Lower lobe of right lung (tissue), 2 donors: ENCODE measurements at regions not wholly inside any gene's neighbourhood (a gene's known extent, or its start where the extent isn't known, plus 50 kb on each side); places are given as distances from the start of the nearest gene placed in this dataset.

ENCODE experiments used
- ATAC-seq, 2 donors: fragments of 200-7000 bp; cut with Tn5 transposase; one replicate each; pipeline ENCODE4 v1.9.1; 2020 to 2022; ENCODE audit warnings: mild to moderate bottlenecking in 2 of 2, moderate library complexity in 2 of 2
- DNase-seq: peaks from one replicate; pipeline ENCODE4 v3.0.0-alpha.2; 2020
- H3K27ac ChIP-seq: fragments of 200-600 bp; one replicate; pipeline ENCODE4 v1.8.0; 2022
- H3K27me3 ChIP-seq: fragments of 200-600 bp; one replicate; pipeline ENCODE4 v1.8.0; 2022; ENCODE audit warnings: low read depth
- H3K36me3 ChIP-seq: fragments of 200-600 bp; one replicate; pipeline ENCODE4 v1.8.0; 2022; ENCODE audit warnings: mild to moderate bottlenecking
- H3K4me1 ChIP-seq: fragments of 200-600 bp; one replicate; pipeline ENCODE4 v1.8.0; 2022
- H3K4me3 ChIP-seq: fragments of 200-600 bp; one replicate; pipeline ENCODE4 v1.8.0; 2022; ENCODE audit warnings: mild to moderate bottlenecking
- H3K9me3 ChIP-seq: fragments of 200-600 bp; one replicate; pipeline ENCODE4 v1.8.0; 2022
- CTCF ChIP-seq: fragments of 200-600 bp; IDR thresholded peaks from one replicate; pipeline ENCODE4 v1.8.0; 2022; ENCODE audit warnings: antibody characterized with exemption, mild to moderate bottlenecking
- intact Hi-C: fragments of 100-400 bp; cut with DNase I; formaldehyde crosslinking; loops from one replicate; pipeline ENCODE4 v1.11.0; 2022
- donor health status: DM: no; HTN: yes; CAD: no; lungs with severe emphysema.

- Histone ChIP-seq H3K36me3 (no peaks in the 10 kb centered on the region), H3K9me3 (no peaks in the 10 kb centered on the region), H3K4me1 (peaks cover 6% of the 10 kb centered on the region), H3K27me3 (peaks cover 5% of the 10 kb centered on the region), H3K27ac (no peak overlapping the region), H3K4me3 (no peak overlapping the region)
- no peak for ATAC-seq
- no peak for DNase-seq
- no peak for TF ChIP-seq CTCF
- intact Hi-C loops = no loop called here
Measured at GRCh38 chr21:43304206-43304605, 122.7 kb downstream of the SIK1 start.

- no peak overlapping the region for H3K4me3 ChIP-seq
- intact Hi-C loops = no loop called here
- no peaks in the 10 kb centered on the region for H3K9me3 ChIP-seq
- TF ChIP-seq CTCF = no peak
- H3K27ac ChIP-seq = no peak overlapping the region
- H3K27me3 ChIP-seq = peaks cover 5% of the 10 kb centered on the region
- peaks cover 6% of the 10 kb centered on the region for H3K4me1 ChIP-seq
- DNase-seq (no peak), ATAC-seq (no peak)
- H3K36me3 ChIP-seq = no peaks in the 10 kb centered on the region
Measured at GRCh38 chr21:43303275-43304178, 123.4 kb downstream of the SIK1 start.

- Histone ChIP-seq H3K27me3 (peaks cover 5% of the 10 kb centered on the region), H3K4me3 (no peak overlapping the region), H3K9me3 (no peaks in the 10 kb centered on the region), H3K36me3 (no peaks in the 10 kb centered on the region), H3K4me1 (peaks cover 6% of the 10 kb centered on the region), H3K27ac (no peak overlapping the region)
- no peak for DNase-seq
- intact Hi-C loops = no loop called here
- no peak for TF ChIP-seq CTCF
- ATAC-seq = no peak
Measured at GRCh38 chr21:43302769-43303168, 124.2 kb downstream of the SIK1 start.

GRCh38 chr21:43302062-43302700 is 124.8 kb downstream of the SIK1 start:
- no peak for TF ChIP-seq CTCF
- Histone ChIP-seq H3K9me3 (no peaks in the 10 kb centered on the region), H3K27ac (no peak overlapping the region), H3K36me3 (no peaks in the 10 kb centered on the region), H3K4me3 (no peak overlapping the region), H3K4me1 (peaks cover 6% of the 10 kb centered on the region), H3K27me3 (peaks cover 2% of the 10 kb centered on the region)
- ATAC-seq = no peak
- DNase-seq = peak; percentile 32
- intact Hi-C loops = no loop called here

GRCh38 chr21:43301409-43302061 is 125.4 kb downstream of the SIK1 start:
- no peak for ATAC-seq
- H3K27me3 ChIP-seq = no peaks in the 10 kb centered on the region
- H3K36me3 ChIP-seq = no peaks in the 10 kb centered on the region
- H3K4me3 ChIP-seq = no peak overlapping the region
- no peak for TF ChIP-seq CTCF
- H3K9me3 ChIP-seq = no peaks in the 10 kb centered on the region
- no peak overlapping the region for H3K27ac ChIP-seq
- peak; percentile 37 for DNase-seq
- intact Hi-C loops = no loop called here
- peaks cover 6% of the 10 kb centered on the region for H3K4me1 ChIP-seq
